Stimulated activated CD8-positive, alpha-beta memory T cell treated with anti-CD3 and anti-CD28 coated beads, Interleukin-4, amount 100 ng/mL, for 1 hour (primary cell): ENCODE measurements at regions not wholly inside any gene's neighbourhood (a gene's known extent, or its start where the extent isn't known, plus 50 kb on each side); places are given as distances from the start of the nearest gene placed in this dataset.

Experiments used
- DNase-seq, 2 donors: peaks; one replicate each; pipeline ENCODE4 v3.0.0-alpha.2; 2020; ENCODE audit warnings: low read depth in 2 of 2, low spot score in 1 of 2

DNA sequence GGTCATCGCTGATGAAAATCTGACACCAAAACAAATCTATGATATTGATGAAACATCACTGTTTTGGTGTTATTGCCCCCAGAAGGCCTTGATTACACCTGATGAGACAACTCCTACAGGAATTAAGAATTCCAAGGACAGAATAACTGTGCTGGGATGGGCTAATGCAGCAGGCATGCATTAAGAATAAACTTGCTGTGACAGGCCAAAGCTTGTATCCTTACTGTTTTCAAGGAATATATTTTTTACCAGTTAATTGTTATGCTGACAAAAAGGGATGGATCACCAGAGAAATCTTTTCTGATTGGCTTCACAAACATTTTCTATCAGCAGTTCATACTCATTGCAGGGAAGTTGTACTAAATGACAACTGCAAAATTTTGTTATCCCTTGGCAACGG lies 278.2 kb downstream of the IKZF2 start:
- no peak for DNase-seq

DNA sequence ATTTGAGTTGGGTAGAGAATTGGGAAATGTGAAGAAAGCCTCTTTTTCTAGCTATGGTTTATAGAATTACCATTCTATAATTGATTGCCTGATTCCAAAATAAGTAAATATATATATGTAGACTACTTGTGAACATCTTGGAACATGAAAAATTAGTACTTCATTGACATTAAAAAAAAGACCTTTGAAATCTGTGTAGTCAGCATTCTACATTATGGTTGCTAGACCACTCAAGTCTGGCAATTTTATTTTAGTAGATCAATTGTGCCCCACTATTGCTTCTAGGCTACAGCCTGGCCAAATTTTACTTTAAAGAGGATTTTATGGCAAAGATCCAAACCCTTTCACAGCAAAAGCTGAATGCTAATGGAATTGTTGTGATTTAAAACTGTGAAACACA lies 279.8 kb downstream of the IKZF2 start:
- no peak for DNase-seq

- DNase-seq: no peak
Measured at GRCh38 chr2:212864186-212864585, 287.2 kb downstream of the IKZF2 start.

DNA sequence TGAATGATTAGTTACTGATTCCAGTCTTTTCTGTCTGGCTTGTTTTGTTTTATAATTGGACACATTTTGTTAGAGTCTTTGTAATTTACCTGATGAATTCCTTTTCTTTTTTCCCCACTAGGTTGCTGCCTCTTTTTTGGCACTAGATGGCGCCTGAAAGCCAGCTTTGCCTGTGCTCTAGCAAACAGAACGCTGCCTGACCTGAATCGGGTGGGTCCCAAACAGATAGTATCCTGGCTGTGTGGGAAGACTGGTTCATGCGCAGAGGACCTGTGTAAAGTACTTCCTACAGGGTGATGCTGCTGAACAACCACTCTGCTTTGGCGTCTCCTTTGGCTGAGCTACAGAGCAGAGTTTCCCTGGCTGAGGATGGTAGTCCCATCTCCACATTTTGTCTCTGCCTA lies 288.2 kb downstream of the IKZF2 start:
- no peak for DNase-seq

GRCh38 chr2:212858496-212858895 lies 292.9 kb downstream of the IKZF2 start:
- no peak for DNase-seq

GRCh38 chr2:212854771-212855170 lies 296.6 kb downstream of the IKZF2 start:
- DNase-seq: no peak

GRCh38 chr2:212854116-212854515 lies 297.3 kb downstream of the IKZF2 start:
- DNase-seq: no peak

- no peak for DNase-seq
Measured at GRCh38 chr2:212845941-212846340, 305.5 kb downstream of the IKZF2 start.

- no peak for DNase-seq
Measured at GRCh38 chr2:212843409-212844199, 305.0 kb upstream of the ERBB4 start.

DNA sequence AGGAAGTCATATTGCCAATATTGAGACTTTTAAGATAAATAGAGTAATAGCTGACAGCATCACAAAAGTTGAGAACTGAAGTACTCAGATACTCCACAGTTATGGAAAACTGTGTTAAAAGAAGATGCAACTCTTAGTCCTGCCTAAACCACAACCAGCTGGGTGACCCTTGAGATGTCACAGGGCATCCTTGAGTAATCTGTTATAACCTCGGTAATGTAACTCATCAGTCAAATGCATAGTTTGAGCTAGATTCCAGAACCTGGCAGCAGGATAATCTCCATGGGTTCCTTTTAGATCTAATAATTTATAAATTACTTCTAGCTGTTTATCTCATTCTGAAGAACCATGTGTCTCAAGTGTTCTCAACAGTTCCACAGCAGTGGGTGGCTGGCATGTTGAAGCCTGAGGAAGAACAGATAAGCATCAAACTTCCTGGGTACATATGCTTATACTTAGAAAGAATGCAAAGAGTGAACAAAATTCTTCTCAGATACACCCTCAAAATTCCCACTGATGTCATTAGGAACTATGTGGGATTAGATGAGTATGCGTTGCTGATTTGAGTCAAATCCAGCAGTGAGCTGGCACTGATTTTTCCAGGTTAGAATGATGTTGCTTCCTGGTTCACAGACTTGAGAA lies 304.1 kb upstream of the ERBB4 start:
- DNase-seq: no peak

- no peak for DNase-seq
Measured at GRCh38 chr2:212841460-212841859, 302.9 kb upstream of the ERBB4 start.

DNA sequence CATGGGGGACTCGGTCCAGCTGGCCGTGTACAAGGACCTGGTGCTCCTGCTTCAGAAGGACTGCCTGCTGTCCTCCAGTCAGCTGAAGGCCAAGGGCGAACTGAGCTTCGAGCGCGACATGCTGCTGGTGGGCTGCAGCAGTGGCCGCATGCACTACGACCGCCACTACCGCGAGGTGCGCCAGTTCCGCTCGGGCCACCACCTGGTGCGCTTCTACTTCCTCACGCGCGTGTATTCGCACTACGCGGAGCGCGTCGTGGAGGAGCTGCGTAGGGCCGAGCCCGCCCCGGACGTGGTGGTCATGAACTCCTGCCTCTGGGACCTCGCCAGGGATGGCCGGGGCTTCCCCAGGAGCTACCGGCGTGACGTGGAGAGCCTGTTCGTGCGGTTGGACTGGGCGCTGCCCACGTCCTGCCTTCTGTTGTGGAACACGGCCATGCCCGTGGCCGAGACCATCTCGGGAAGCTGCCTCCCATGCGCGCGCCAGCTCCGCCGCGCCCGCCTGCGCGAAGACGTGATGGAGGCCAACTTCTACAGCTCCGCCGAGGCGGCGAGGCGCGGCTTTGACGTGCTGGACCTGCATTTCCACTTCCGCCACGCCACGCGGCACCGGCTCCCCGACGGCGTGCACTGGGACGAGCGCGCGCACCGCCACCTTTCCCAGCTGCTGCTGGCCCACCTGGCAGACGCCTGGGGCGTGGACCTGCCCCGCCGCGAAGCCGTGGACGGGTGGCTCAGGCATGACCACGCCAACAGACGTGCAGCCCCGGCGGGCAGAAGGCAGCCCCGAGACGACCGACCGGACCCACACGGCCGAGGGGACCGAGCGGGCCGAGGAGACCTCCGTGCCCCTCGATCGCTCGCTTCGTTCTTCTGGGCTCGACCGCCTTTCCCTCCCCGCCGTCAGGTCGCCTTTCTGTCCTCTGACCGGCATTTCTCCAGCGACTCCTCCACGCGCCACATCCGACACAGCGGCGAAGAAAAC lies 293.9 kb upstream of the ERBB4 start:
- DNase-seq: no peak

- no peak for DNase-seq
Measured at GRCh38 chr2:212831671-212832199, 293.1 kb upstream of the ERBB4 start.

- DNase-seq: no peak
Measured at GRCh38 chr2:212816267-212816666, 277.7 kb upstream of the ERBB4 start.

GRCh38 chr2:212815453-212815852 lies 276.9 kb upstream of the ERBB4 start:
- peak in 1 of 2 donors; percentile 2 for DNase-seq

DNA sequence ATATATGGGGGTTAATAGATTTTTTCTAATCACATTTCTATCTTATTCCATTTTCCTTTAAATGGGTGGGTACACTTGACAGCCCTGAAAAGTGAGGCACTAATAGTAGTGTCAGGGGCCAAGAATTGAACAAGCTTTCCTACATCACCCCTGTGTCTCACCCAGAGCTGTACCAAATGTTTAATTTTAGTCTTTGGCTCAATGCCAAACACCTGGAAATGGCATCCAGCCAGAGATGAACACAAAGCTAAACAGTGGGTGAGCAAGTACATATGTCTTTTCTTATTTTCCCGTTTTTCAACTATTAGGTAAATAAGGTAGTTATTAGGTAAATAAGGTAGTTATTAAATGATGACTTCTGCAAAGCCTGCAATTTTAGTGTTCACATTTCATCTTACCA lies 276.3 kb upstream of the ERBB4 start:
- no peak for DNase-seq

- no peak for DNase-seq
Measured at GRCh38 chr2:212811921-212812320, 273.3 kb upstream of the ERBB4 start.

DNA sequence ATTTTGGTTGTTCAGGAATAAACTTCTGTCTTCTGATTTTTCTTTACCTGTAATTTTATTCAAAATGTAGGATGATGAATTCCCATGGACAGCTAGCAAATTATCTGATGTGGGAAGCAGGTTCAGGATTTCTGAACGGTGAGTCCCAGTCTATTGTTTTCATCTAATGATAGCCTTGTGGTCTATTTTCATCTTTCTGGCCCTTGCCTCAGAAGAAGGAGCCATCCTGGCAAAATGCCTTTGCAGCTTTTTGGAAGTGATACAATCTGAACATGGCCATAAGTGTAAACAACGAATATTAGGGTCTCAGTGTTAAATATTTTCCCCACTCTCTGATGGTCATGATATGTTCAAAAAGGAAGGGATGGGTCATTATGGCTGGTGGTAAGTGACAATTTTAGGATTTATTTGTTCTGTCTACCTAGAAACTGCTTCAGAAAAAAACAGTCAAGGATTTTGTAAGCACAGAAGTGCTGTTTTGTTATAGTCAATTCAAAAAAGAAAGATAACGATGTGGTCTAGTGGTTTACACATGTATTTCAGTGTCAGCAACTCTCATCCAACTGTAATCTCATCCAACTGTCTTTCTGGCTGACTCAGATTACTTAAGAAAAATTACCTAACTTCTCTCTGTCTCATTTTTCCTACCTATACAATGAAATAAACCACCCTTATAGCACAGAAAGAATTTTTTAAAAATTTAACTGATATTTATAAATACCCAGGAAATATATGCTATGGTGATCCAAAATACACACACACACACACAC lies 272.6 kb upstream of the ERBB4 start:
- DNase-seq: no peak

DNA sequence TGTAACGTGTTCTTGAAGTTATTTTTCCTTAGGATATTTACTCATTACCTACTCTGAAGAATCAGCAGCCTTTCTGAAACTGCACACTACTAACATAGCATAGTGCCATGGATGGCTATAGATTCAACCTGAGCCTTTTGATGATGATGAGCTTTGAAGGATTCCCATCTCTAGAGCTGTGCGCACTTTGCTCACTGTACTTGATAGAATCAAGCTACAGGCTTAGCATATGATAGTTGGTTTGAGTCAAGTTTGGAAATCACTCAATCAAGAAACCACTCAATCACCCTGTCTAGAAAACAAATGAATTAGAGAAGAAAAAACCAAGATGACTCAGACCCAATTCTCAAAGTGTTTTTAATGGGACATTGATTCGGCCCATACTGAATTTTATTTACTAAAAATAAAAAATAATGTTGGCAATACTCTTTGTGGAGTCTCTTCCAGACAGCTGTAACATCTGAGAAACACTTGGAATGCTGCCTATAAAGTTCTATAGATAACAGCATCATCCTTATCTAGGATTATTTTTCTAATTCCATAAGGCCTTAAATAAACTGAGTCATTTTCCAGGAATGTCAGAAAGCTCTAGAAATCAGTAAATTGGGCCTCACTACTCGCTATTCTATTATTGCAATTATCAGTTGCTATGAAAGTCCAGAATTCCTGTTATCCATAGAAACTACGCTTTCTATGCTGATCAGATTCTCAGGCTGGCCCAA lies 259.0 kb upstream of the ERBB4 start:
- DNase-seq: no peak

DNA sequence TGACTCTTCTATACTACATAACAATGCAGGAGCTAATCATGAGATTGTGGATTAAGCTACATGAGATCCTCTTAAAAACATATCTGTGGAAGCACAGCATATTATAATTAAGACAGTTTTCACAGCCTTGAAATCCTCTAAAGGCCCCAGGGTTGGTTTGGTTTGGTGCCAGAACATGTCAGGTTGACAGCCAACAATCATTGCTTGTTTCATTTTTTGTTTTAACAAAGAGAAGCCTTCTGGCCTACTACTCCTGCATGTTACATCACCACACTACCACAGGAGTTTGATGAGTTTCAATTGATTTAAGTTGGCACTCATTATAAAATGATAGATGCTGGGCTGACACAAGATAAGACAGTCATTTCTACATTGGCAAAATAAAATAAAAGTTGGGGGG lies 255.9 kb upstream of the ERBB4 start:
- no peak for DNase-seq
